ENCODE measurements at regions not wholly inside any gene's neighbourhood (a gene's known extent, or its start where the extent isn't known, plus 50 kb on each side); places are given as distances from the start of the nearest gene placed in this dataset.

- DNase-seq (ENCODE audit: low spot score), result no peak
These were observed 184.7 kb downstream of the PLPP4 start for GRCh38 chr10:120641695-120642094.

- DNase-seq (ENCODE audit: low spot score), result no peak
These were observed 186.3 kb downstream of the PLPP4 start for GRCh38 chr10:120643351-120643750.

GRCh38 chr10:120644556-120645410 lies 187.8 kb downstream of the PLPP4 start:
- no peak for DNase-seq (ENCODE audit: low spot score)

DNA sequence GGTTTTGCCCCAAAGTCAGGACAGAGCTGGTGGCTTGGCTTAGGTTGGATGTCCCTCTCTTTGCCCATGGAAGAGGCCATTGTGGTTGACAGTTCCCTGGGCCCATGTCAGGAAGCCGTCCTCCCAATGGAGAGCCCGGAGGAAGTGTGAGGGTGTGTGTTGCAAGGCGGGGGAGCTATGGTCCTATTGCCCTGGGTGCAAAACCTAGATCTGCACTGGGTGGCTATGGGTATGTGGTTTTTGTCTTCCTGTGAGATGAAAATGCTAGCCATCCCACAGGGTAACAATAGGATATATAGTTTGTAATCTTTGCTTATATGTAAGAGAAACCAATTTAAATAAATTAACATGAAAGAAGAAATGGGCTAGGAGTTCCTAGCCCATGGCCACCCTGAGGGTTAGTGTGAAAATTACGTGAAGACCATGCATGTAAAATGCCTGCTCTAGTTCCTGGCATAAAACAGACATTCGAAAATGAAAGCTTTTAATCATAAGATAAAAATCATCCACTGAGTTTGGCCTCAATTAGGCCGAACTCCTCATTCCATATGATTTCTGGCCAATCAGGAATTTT lies 189.2 kb downstream of the PLPP4 start:
- no peak for DNase-seq (ENCODE audit: low spot score)

DNA sequence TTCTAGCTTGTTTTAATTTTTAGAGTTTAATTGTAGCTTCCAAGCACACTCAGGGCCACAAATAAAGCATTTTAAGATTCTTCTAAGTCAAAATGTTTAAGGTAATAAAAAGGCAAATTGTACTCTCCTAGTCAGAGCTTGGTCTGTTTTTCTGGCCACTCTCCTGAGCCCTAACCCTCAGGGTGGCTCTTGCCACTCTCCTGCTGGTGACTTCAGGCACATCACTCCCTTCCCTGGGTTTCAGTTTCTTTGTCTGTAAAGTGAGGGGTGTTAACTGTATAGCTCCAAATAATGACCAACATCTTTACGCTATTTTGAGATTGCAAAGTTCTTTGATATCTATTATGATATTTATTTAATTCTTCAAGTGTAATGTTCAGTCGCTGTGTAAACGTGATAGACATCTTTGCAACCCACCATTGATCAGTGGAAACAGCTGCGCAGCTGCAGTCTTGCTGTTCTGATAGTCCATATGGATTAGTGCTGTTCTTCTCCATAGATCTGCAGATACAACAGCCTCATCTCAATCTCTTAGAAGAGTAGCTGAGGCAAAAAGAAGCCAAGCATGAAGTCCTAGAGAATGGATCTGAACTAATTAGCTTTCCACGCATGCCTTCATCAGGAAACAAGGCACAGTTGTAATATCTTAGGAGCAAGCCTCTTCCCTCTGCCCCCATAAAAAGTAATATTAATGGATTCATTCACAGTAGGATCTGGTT lies 189.9 kb downstream of the PLPP4 start:
- DNase-seq (ENCODE audit: low spot score), result no peak

- no peak for DNase-seq (ENCODE audit: low spot score)
These were observed 193.8 kb downstream of the PLPP4 start for GRCh38 chr10:120650705-120651399.

DNA sequence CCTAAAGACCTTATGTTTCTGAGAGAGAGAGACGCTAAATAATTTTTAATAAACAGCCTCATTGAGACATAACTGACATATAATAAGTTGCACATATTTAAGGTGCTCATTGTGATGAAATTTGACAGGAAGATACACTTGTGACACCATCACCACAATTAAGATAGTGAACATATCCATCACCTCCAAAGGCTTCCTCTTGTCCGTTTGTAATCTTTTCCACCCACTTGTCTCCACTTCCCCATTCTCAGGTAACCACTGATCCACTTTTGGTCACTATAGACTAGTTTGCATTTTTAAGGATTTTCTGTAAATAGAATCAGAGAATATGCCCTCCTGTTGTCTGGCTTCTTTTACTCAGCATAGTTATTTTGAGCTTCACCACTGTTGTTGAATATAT lies 195.1 kb upstream of the WDR11 start:
- DNase-seq (ENCODE audit: low spot score), result no peak

- no peak for DNase-seq (ENCODE audit: low spot score)
These were observed 193.8 kb upstream of the WDR11 start for GRCh38 chr10:120657371-120657770.

DNA sequence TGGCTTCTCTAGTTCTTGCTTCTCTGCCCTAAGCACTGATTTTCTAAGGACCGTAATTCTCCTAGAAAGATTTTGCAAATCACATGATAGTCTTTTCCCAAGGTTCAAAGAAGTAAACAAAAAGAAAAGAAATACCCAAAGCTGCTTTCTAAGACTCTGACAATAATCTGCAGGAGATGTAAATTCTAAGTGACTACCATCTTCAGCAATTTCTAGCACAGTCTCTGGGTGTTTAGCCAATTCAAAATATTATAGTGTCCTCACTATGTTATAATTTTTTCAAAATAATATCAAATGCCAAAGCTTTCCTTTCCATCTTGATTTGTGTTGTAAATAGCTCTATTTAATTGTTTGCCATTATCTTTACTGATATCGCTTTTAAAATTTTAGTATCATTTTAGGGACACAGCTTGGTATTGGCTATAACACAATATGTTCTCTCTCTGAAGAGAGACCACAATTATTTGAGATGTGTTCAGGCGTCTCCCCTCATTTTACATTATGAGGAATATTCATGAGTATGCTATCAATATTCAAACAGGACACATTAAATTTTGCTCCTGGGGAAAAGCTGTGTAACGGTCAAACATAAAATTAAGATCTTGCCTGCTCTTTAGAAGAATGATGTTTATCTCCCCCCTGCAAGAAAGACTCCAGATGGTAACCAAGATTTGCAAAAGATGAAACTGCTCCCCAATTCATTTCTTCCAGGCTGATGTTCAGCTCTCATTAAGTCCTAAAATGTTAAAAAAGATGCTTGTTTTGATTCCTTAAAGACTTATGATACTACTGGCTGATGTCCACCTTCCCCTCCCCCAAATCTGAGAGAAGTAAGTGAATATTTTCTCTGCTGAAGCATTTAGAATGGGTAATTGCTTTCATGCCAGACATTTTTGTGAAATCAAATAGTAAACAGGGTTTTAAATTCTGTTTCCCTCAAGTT lies 191.9 kb upstream of the WDR11 start:
- no peak for DNase-seq (ENCODE audit: low spot score)

DNA sequence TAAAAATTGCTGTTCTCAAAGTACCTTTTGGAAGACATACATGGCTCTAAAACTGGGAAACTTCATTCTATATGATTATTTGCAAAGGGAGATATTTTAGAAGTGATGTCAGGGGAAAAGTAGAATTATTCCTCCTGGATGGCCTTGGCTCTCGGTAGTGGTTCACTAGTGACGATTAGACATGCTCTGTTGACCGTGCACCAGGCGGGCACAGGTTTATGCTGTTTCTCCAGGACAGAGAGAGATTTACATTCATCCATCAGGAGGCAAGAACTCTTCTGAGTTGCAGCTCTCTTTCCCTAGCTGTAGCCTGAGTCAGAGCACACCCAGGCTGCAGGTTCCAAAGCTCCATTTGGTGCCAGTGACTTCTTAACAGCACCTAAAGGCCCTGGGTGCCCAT lies 184.9 kb upstream of the WDR11 start:
- no peak for DNase-seq (ENCODE audit: low spot score)

- DNase-seq (ENCODE audit: low spot score), result no peak
These were observed 183.9 kb upstream of the WDR11 start for GRCh38 chr10:120667276-120667675.

DNA sequence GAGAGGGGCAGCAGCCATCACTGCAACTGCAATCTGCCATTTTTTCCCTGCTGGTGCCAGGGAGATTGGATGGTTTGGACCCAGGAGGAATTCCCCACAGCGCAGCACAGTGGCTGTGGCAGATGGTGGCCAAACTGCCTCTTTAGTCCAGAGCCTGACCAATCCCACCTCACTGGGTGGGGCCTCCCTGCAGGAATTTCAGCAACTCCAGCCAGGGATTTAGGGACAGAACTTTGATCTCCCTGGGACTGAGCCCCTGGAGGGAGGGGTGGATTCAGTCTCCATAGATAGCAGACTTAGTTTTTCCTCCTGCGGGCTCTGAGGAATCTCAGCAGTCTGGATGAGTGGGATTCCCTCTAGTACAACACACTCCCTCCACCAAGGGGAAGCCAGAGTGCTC lies 179.7 kb upstream of the WDR11 start:
- DNase-seq (ENCODE audit: low spot score), result no peak

DNA sequence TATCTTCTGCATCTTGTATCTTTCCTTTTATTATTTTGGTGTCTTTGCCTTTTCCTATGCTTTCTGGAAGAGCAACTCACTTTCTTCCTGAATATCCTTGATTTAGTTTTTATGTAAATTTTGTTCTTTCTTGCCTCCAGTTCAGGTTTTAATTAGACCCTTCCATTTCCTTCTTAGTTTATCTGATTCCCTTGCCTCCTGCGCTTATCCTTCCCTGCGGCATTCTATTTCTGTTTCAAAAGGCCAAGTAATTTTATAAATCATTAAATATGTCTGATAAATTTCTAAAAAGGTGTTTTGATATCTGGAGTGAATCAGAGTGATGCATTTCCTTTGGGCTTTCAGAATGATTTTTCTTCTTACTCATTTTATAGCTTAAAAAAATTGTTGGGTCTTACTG lies 167.7 kb upstream of the WDR11 start:
- no peak for DNase-seq (ENCODE audit: low spot score)

GRCh38 chr10:120684226-120684625 lies 166.9 kb upstream of the WDR11 start:
- DNase-seq (ENCODE audit: low spot score), result no peak

- DNase-seq (ENCODE audit: low spot score), result no peak
These were observed 166.0 kb upstream of the WDR11 start for GRCh38 chr10:120685136-120685535.

GRCh38 chr10:120688928-120689327 lies 162.2 kb upstream of the WDR11 start:
- no peak for DNase-seq (ENCODE audit: low spot score)

DNA sequence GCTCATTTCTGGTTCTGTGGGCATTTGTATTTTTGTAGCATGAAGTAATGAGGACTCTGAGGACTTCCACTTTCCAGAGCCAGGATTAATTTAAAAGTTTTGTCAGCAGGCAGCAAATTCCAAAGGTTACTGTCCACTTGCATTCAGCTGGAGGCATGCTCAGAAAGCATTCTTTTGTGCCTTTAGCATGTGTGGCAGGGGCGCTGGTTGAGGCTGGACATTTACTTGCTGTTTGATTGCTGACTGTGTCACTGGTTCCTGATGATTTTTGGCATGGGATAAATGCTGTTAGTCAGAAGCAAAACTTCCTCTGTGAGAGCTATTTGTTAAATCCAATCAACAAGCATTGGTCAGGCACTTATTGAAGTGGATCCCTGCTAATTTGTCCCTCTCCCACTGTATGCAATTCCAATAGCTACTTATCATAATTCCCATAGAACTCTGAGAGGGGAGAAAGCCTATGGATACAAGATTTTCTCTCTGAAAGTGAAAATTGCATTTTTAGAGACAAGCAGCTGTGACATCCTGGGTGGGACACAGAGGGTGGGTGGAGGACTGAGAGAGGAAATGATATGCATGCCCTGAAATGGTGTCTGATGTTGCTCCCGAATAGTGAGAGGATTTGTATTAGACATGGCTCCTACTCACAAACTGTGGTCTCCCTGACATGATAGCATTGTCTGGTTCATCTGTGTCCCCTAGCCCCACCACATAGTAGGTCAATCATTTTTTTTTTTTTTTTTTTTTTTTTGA lies 161.2 kb upstream of the WDR11 start:
- no peak for DNase-seq (ENCODE audit: low spot score)

- DNase-seq (ENCODE audit: low spot score), result no peak
These were observed 159.5 kb upstream of the WDR11 start for GRCh38 chr10:120691625-120692024.

DNA sequence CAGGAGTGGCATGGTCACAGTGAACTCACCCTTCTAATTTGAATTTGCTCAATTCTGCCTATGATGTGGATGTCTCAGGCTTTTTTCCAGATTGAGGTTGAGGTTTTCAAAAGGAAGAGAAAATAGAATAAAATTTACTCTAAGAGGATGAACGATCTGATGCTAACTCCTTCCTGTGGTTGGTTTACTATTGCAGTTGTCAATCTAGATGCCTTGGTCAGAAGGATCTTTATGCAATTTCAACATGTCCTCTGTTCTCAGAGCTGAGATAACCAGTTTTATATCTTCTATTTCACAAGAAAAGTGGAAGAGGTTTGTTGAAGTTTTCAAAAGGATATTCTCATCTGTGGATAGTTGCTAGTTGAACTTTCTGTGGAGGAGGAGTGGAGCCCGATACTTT lies 150.7 kb upstream of the WDR11 start:
- no peak for DNase-seq (ENCODE audit: low spot score)

DNA sequence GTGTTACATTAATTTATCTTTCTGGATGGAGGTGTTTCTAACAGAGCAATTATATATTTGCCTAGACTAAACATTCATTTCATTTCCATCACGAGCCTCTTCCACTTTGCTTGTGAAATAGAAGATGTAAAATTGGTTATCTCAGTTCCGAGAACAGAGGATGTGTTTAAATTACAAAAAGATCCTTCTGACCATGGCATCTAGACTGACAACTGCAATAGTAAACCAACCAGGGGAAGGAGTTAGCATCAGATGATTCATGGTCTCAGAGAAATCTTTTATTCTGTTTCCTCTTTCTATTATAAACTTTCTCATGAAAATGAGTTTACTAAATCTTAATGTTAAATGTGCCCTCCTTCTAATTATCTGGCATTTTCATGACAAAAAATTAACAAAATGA lies 149.8 kb upstream of the WDR11 start:
- DNase-seq (ENCODE audit: low spot score), result no peak

- DNase-seq (ENCODE audit: low spot score), result no peak
These were observed 149.1 kb upstream of the WDR11 start for GRCh38 chr10:120702032-120702431.
